Stimulated activated CD4-positive, alpha-beta T cell treated with anti-CD3 and anti-CD28 coated beads, Interleukin-1b, Interleukin-23, amount 100 ng/mL, for 4 hours (primary cell): ENCODE measurements at regions not wholly inside any gene's neighbourhood (a gene's known extent, or its start where the extent isn't known, plus 50 kb on each side); places are given as distances from the start of the nearest gene placed in this dataset.

ENCODE experiments used
- DNase-seq, 2 donors: peaks; one replicate each; pipeline ENCODE4 v3.0.0-alpha.2; 2020; ENCODE audit warnings: low read depth in 2 of 2

GRCh38 chr22:49213731-49214352 is 613.8 kb downstream of the BRD1 start:
- DNase-seq: no peak

GRCh38 chr22:49212466-49212865 is 615.2 kb downstream of the BRD1 start:
- no peak for DNase-seq

- DNase-seq: no peak
These were observed 615.7 kb downstream of the BRD1 start for GRCh38 chr22:49212002-49212401.

GRCh38 chr22:49211176-49211575 is 616.5 kb downstream of the BRD1 start:
- DNase-seq: no peak

- no peak for DNase-seq
These were observed 617.1 kb downstream of the BRD1 start for GRCh38 chr22:49210606-49211005.

GRCh38 chr22:49209452-49210195 is 618.0 kb downstream of the BRD1 start:
- DNase-seq: no peak

GRCh38 chr22:49208768-49209252 is 618.9 kb downstream of the BRD1 start:
- no peak for DNase-seq

- DNase-seq: no peak
These were observed 619.7 kb downstream of the BRD1 start for GRCh38 chr22:49208004-49208402.

- no peak for DNase-seq
These were observed 620.4 kb downstream of the BRD1 start for GRCh38 chr22:49207008-49208003.

GRCh38 chr22:49206281-49206680 is 621.4 kb downstream of the BRD1 start:
- DNase-seq: no peak

GRCh38 chr22:49205483-49205800 is 622.2 kb downstream of the BRD1 start:
- DNase-seq: no peak

- DNase-seq: no peak
These were observed 622.8 kb downstream of the BRD1 start for GRCh38 chr22:49204599-49205482.

GRCh38 chr22:49203859-49204598 is 623.6 kb downstream of the BRD1 start:
- DNase-seq: no peak

- DNase-seq: no peak
These were observed 624.4 kb downstream of the BRD1 start for GRCh38 chr22:49203091-49203858.

GRCh38 chr22:49202226-49202625 is 625.4 kb downstream of the BRD1 start:
- DNase-seq: no peak

- DNase-seq: no peak
These were observed 626.4 kb downstream of the BRD1 start for GRCh38 chr22:49201046-49201970.

GRCh38 chr22:49199224-49199623 is 628.4 kb downstream of the BRD1 start:
- no peak for DNase-seq

GRCh38 chr22:49198705-49199084 is 629.0 kb downstream of the BRD1 start:
- DNase-seq: no peak
